Heart right ventricle (tissue), 16 donors: ENCODE measurements at regions not wholly inside any gene's neighbourhood (a gene's known extent, or its start where the extent isn't known, plus 50 kb on each side); places are given as distances from the start of the nearest gene placed in this dataset.

ENCODE experiments used
- ATAC-seq, 8 donors: fragments of 200-7000 bp; cut with Tn5 transposase; one replicate each; pipeline ENCODE4 v1.9.1; 2020; ENCODE audit warnings: mild to moderate bottlenecking in 8 of 8, moderate library complexity in 8 of 8, moderate number of reproducible peaks in 1 of 8
- DNase-seq, 2 donors: peaks; one replicate each; pipeline ENCODE4 v3.0.0-alpha.2; 2020
- H3K27ac ChIP-seq, 10 donors: fragments of 200-600 bp; sonication (generic) in 2 of 10; one replicate each; pipeline versions ENCODE4 v1.5.0 to v1.8.0; 2020 to 2022; ENCODE audit warnings: mild to moderate bottlenecking in 3 of 10
- H3K27me3 ChIP-seq, 7 donors: fragments of 200-600 bp; one replicate each; pipeline ENCODE4 v1.8.0; 2021 to 2022; ENCODE audit warnings: mild to moderate bottlenecking in 2 of 7
- H3K36me3 ChIP-seq, 9 donors: fragments of 200-600 bp; sonication (generic) in 1 of 9; one replicate each; pipeline versions ENCODE4 v1.5.0 to v1.8.0; 2020 to 2022; ENCODE audit warnings: mild to moderate bottlenecking in 2 of 9
- H3K4me1 ChIP-seq, 9 donors: fragments of 200-600 bp; sonication (generic) in 1 of 9; one replicate each; pipeline versions ENCODE4 v1.5.0 to v1.8.0; 2020 to 2022; ENCODE audit warnings: mild to moderate bottlenecking in 4 of 9
- H3K4me3 ChIP-seq, 10 donors: fragments of 200-600 bp; sonication (generic) in 2 of 10; one replicate each; pipeline versions ENCODE4 v1.5.0 to v1.8.0; 2020 to 2022; ENCODE audit warnings: mild to moderate bottlenecking in 7 of 10, moderate library complexity in 2 of 10
- H3K9me3 ChIP-seq, 11 donors: fragments of 200-600 bp in 10 of 11; sonication (generic) in 2 of 11; one replicate each; pipeline versions ENCODE4 v1.5.0 to v1.8.0; 2013 to 2022; ENCODE audit warnings: mild to moderate bottlenecking in 2 of 11, control low read depth in 1 of 11, moderate library complexity in 1 of 11
- WGBS, 2 donors: extraction: QIAGEN DNeasy Blood & Tissue Kit; methylation state at CpG; one replicate each; pipeline ENCODE4 v1.1.7; 2013; ENCODE audit warnings: inconsistent platforms in 1 of 2; 5-methylcytosine and 5-hydroxymethylcytosine counted together
- intact Hi-C, 10 donors: fragments of 100-400 bp; cut with DNase I; formaldehyde crosslinking; loops; one replicate each; pipeline versions ENCODE4 v1.11.1 to v1.14.2; 2022
- TF ChIP-seq, protein P1 (sequence below), 9 donors: fragments of 200-600 bp; sonication (generic) in 2 of 9; IDR thresholded peaks; one replicate each; pipeline versions ENCODE4 v1.5.0 to v1.8.0; 2021 to 2022; ENCODE audit warnings: antibody characterized with exemption in 9 of 9, mild to moderate bottlenecking in 5 of 9, moderate library complexity in 1 of 9
- donor health status: Arrhythmogenic right ventricular cardiomyopathy.
- donor health status: ischemic (EF 13 %, LVEDD 7.1; RV severe dilation, severe dysfunction).
- donor health status: healthy with polysubstance abuse.
- donor health status: DM: no; HTN: yes; CAD: no.
- donor health status: DM: no; HTN: no; CAD: no.
- donor health status: ischemic (EF 25% LVEDD 6.9; RV normal size, moderate dysfunction).
- donor health status: ischemic (EF 25% LVEDD 5.7; RV mildly dilated, moderate dysfunction).
- donor health status: healthy.
- donor health status: DM: yes; HTN: yes; CAD: no.
- donor health status: Ischemic cardiomyopathy.
- donor health status: ischemic (EF 35%, LVEDD 5.7; RV mildly dilated, moderate dysfunction).
- donor health status: nonischemic (EF 11% LVEDD 7.7; RV severe dilation, severe dysfunction).
- donor health status: DM: yes; HTN: yes; CAD: no.
- donor health status: PGD.
- donor health status: ischemic (EF 29% LVEDD 5.4; RV normal size, mild dysfunction).
- donor health status: nonischemic (EF 23%, LVEDD 6.1; RV moderate dilation, normal function).

- no peaks in the 10 kb centered on the region for H3K27me3 ChIP-seq
- no peak overlapping the region for H3K4me3 ChIP-seq
- ATAC-seq (no peak), DNase-seq (no peak)
- H3K9me3 ChIP-seq, result no peaks in the 10 kb centered on the region
- WGBS, 2 donors, result 50 to 68% methylated on average over 2 of the region's 2 CpGs
- intact Hi-C loops, result no loop called here
- no peaks in the 10 kb centered on the region for H3K4me1 ChIP-seq
- TF ChIP-seq, protein P1, sequence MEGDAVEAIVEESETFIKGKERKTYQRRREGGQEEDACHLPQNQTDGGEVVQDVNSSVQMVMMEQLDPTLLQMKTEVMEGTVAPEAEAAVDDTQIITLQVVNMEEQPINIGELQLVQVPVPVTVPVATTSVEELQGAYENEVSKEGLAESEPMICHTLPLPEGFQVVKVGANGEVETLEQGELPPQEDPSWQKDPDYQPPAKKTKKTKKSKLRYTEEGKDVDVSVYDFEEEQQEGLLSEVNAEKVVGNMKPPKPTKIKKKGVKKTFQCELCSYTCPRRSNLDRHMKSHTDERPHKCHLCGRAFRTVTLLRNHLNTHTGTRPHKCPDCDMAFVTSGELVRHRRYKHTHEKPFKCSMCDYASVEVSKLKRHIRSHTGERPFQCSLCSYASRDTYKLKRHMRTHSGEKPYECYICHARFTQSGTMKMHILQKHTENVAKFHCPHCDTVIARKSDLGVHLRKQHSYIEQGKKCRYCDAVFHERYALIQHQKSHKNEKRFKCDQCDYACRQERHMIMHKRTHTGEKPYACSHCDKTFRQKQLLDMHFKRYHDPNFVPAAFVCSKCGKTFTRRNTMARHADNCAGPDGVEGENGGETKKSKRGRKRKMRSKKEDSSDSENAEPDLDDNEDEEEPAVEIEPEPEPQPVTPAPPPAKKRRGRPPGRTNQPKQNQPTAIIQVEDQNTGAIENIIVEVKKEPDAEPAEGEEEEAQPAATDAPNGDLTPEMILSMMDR (IDR thresholded peaks at IDR 0.05), result no peak
- no peak overlapping the region for H3K27ac ChIP-seq
- H3K36me3 ChIP-seq, result no peaks in the 10 kb centered on the region
Measured at GRCh38 chr14:43042408-43042807, 1435.7 kb downstream of the LRFN5 start.

DNA sequence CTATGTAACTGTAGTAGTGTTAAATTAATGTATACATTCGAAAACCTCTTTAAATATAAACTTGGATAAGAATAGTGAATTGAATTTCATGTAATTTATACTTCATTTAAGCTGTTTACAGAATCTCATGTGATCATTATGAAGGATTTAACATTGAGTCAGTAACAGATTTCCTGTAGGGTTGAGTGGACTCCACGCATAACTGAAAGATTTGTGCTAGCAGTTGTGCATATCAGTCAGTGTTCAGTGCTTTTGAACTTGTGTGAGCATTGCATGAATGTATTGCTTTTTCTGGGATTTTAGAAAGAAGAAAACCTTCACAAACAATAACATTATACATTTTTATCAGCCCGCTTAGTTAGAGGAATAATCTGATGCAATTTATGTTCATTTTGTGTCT, 1435.3 kb downstream of the LRFN5 start:
- DNase-seq, result no peak
- H3K27me3 ChIP-seq, result no peaks in the 10 kb centered on the region
- TF ChIP-seq, protein P1 (IDR thresholded peaks at IDR 0.05), result no peak
- no peak overlapping the region for H3K4me3 ChIP-seq
- 68 to 75% methylated on average over 3 of the region's 3 CpGs for WGBS, 2 donors
- H3K36me3 ChIP-seq, result no peaks in the 10 kb centered on the region
- ATAC-seq, result no peak
- intact Hi-C loops, result no loop called here
- H3K4me1 ChIP-seq, result no peaks in the 10 kb centered on the region
- H3K9me3 ChIP-seq, result no peaks in the 10 kb centered on the region
- H3K27ac ChIP-seq, result no peak overlapping the region

GRCh38 chr14:43041207-43041606, 1434.5 kb downstream of the LRFN5 start:
- no peak for ATAC-seq
- Histone ChIP-seq H3K4me3 (no peak overlapping the region), H3K27me3 (no peaks in the 10 kb centered on the region), H3K4me1 (no peaks in the 10 kb centered on the region), H3K36me3 (no peaks in the 10 kb centered on the region), H3K27ac (no peak overlapping the region), H3K9me3 (no peaks in the 10 kb centered on the region)
- TF ChIP-seq, protein P1 (IDR thresholded peaks at IDR 0.05), result no peak
- intact Hi-C loops, result no loop called here
- DNase-seq, result no peak
- WGBS, 2 donors, result 76 to 92% methylated on average over 3 of the region's 3 CpGs

DNA sequence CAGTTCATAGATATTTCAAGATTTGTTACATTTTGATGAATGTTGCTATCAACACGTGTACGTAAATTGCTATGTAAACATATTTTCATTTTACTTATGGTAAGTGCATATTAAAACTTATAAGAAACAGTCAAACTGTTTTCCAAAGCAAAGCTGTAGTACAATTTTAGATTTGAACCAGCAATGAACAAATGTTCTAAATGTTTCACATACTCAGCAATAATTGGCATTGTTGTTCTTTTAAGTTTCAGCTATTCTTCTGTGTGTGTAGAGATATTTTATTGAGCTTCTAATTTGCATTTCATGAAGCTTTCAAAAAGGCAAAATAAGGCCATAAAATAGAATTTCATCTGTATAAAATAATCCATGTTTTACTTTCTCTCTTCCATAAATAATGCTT, 1433.2 kb downstream of the LRFN5 start:
- TF ChIP-seq, protein P1 (IDR thresholded peaks at IDR 0.05), result no peak
- 86 to 96% methylated on average over 2 of the region's 2 CpGs for WGBS, 2 donors

GRCh38 chr14:43031598-43031997, 1424.9 kb downstream of the LRFN5 start:
- intact Hi-C loops, result no loop called here
- H3K4me1 ChIP-seq, result no peaks in the 10 kb centered on the region
- TF ChIP-seq, protein P1 (IDR thresholded peaks at IDR 0.05), result no peak
- no peaks in the 10 kb centered on the region for H3K27me3 ChIP-seq
- no peak for ATAC-seq
- H3K4me3 ChIP-seq, result no peak overlapping the region
- no peaks in the 10 kb centered on the region for H3K36me3 ChIP-seq
- H3K9me3 ChIP-seq, result no peaks in the 10 kb centered on the region
- H3K27ac ChIP-seq, result no peak overlapping the region
- no peak for DNase-seq

More for the DNA sequence above, 1433.2 kb downstream of the LRFN5 start:
- H3K27ac ChIP-seq, result no peak overlapping the region
- H3K27me3 ChIP-seq, result no peaks in the 10 kb centered on the region
- H3K4me3 ChIP-seq, result no peak overlapping the region
- H3K36me3 ChIP-seq, result no peaks in the 10 kb centered on the region
- intact Hi-C loops, result no loop called here
- H3K4me1 ChIP-seq, result no peaks in the 10 kb centered on the region
- ATAC-seq, result no peak
- DNase-seq, result no peak
- H3K9me3 ChIP-seq, result no peaks in the 10 kb centered on the region
